Chondrocyte (in vitro differentiated cells): ENCODE measurements at regions not wholly inside any gene's neighbourhood (a gene's known extent, or its start where the extent isn't known, plus 50 kb on each side); places are given as distances from the start of the nearest gene placed in this dataset.

Source experiments
- DNase-seq: peaks from one replicate; pipeline ENCODE4 v3.0.0; 2021; ENCODE audit warnings: mixed read lengths, low spot score
- H3K27ac Mint-ChIP-seq: one replicate; pipeline ENCODE4 v1.8.0; 2021; ENCODE audit warnings: mild to moderate bottlenecking, moderate library complexity, mixed read lengths; ENCODE audit not compliant: unreplicated experiment
- H3K27me3 Mint-ChIP-seq: 2 replicates; pipeline ENCODE4 v1.8.0; 2021; ENCODE audit warnings: low read depth, mixed read lengths
- H3K36me3 Mint-ChIP-seq: 2 replicates; pipeline ENCODE4 v1.8.0; 2021; ENCODE audit warnings: low read depth, mixed read lengths
- H3K4me1 Mint-ChIP-seq: 2 replicates; pipeline ENCODE4 v1.8.0; 2021; ENCODE audit warnings: low read depth, mild to moderate bottlenecking, mixed read lengths
- H3K4me3 Mint-ChIP-seq: one replicate; pipeline ENCODE4 v1.8.0; 2021; ENCODE audit warnings: mild to moderate bottlenecking, moderate library complexity, mixed read lengths; ENCODE audit not compliant: unreplicated experiment
- H3K9me3 Mint-ChIP-seq: 2 replicates; pipeline ENCODE4 v1.8.0; 2021; ENCODE audit warnings: low read depth, mixed read lengths
- TF ChIP-seq, protein P1 (sequence below): fragments of 200-600 bp; sonication (generic); IDR thresholded peaks from 2 replicates; pipeline ENCODE4 v1.5.0; 2021; ENCODE audit warnings: antibody characterized with exemption, mild to moderate bottlenecking, moderate library complexity

DNA sequence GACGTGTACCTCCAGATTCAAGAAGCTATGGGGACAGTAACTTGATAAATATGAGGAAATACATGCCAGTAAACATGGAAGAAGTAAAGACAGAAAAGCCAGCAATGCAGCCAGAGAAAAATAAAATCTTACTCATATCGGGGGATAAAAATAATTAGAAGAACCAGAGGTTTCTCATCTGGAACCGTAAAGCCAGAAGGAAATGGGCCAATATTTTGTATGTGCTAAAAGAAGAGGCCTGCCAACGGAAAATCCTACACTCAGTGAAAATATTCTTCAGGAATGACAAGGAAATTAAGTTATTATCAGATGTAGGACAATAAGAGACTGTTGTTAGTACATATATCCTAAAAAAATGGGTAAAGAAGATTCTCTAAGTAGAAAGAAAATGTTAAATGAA lies 401.2 kb downstream of the CDC14C start:
- H3K4me3 Mint-ChIP-seq, result no peak overlapping the region
- H3K27ac Mint-ChIP-seq, result no peak overlapping the region
- DNase-seq, result no peak
- H3K4me1 Mint-ChIP-seq, result no peaks in the 10 kb centered on the region
- TF ChIP-seq, protein P1, sequence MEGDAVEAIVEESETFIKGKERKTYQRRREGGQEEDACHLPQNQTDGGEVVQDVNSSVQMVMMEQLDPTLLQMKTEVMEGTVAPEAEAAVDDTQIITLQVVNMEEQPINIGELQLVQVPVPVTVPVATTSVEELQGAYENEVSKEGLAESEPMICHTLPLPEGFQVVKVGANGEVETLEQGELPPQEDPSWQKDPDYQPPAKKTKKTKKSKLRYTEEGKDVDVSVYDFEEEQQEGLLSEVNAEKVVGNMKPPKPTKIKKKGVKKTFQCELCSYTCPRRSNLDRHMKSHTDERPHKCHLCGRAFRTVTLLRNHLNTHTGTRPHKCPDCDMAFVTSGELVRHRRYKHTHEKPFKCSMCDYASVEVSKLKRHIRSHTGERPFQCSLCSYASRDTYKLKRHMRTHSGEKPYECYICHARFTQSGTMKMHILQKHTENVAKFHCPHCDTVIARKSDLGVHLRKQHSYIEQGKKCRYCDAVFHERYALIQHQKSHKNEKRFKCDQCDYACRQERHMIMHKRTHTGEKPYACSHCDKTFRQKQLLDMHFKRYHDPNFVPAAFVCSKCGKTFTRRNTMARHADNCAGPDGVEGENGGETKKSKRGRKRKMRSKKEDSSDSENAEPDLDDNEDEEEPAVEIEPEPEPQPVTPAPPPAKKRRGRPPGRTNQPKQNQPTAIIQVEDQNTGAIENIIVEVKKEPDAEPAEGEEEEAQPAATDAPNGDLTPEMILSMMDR, result no peak
- no peaks in the 10 kb centered on the region for H3K9me3 Mint-ChIP-seq
- peaks cover 9% of the 10 kb centered on the region for H3K27me3 Mint-ChIP-seq
- no peaks in the 10 kb centered on the region for H3K36me3 Mint-ChIP-seq

DNA sequence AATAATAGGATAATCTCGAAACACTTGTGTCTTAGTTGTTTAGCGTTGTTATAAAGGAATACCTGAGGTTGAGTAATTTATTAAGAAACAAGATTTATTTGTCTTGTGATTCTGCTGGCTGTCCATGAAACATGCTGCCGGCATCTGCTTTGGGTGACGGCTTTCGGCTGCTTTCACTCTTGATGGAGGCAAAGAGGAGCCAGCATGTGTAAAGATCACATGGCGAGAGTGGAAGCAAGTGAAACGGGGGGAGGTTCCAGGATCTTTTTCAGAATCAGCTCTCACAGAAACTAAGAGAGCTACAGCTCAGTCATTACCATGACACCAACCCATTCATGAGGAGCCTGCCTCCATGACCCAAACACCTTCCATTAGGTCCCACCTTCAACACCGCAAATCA lies 402.8 kb downstream of the CDC14C start:
- no peaks in the 10 kb centered on the region for H3K4me1 Mint-ChIP-seq
- H3K27me3 Mint-ChIP-seq, result peaks cover 9% of the 10 kb centered on the region

DNA sequence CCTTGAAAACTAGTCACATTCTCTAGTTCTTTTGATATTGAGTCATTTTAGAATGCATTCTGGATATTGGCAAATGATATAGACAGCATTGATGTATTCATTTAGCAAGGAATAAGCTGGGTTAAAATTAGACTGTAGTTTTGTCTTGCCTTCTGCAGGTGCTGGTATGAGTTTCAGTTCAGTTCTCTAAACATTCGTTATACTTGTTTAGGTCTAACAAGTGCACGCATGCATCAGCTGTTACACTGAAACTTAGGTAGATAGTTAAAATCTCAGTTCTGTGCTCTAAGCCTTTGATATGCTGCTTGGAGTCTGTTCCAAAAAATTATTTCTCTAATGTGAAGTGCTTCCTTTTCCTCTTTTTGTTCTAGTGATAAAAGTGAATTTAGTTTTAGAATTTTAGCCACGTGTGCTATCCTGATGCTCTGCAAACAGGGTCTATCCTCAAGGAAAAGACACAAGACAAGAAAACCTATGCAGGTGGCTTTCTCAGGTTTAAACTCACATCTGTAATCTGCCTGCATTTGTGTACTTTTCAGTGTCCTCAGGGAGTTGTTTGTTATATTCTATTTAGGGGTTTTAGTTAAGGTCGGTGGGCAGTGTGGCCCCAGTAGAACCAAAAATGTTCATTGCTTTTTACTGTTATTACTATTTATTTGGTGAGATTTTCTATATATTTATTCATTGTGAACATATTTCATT lies 409.0 kb downstream of the CDC14C start:
- Mint-ChIP-seq H3K4me3 (no peak overlapping the region), H3K36me3 (no peaks in the 10 kb centered on the region), H3K4me1 (no peaks in the 10 kb centered on the region), H3K27ac (no peak overlapping the region), H3K27me3 (no peaks in the 10 kb centered on the region), H3K9me3 (no peaks in the 10 kb centered on the region)
- DNase-seq, result no peak
- TF ChIP-seq, protein P1, result no peak

More for the DNA sequence above, 402.8 kb downstream of the CDC14C start:
- no peaks in the 10 kb centered on the region for H3K36me3 Mint-ChIP-seq
- no peak overlapping the region for H3K4me3 Mint-ChIP-seq
- H3K27ac Mint-ChIP-seq, result no peak overlapping the region
- no peaks in the 10 kb centered on the region for H3K9me3 Mint-ChIP-seq
- DNase-seq, result peak; percentile 19
- TF ChIP-seq, protein P1, result no peak

DNA sequence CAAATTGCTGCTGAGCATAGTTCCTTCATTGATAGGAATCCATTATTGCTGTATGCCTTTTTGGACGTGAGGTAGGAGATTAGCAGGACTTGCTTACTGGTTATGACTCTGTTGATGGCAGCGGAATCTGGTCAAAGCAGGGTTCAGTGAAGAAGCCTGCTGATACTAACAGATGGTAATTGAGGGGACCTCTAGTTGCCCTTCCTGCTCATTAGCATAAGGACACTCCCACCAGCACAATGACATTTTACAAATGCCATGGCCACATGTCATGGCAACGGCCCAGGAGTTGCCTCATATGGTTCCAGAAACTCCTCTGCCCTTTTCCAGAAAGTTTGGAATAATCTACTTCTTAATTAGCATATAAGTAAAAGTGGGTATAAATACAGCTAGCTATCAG lies 417.5 kb downstream of the CDC14C start:
- no peaks in the 10 kb centered on the region for H3K36me3 Mint-ChIP-seq
- no peak overlapping the region for H3K27ac Mint-ChIP-seq
- TF ChIP-seq, protein P1, result no peak
- H3K27me3 Mint-ChIP-seq, result no peaks in the 10 kb centered on the region
- H3K4me3 Mint-ChIP-seq, result no peak overlapping the region
- DNase-seq, result no peak
- no peaks in the 10 kb centered on the region for H3K4me1 Mint-ChIP-seq
- no peaks in the 10 kb centered on the region for H3K9me3 Mint-ChIP-seq

DNA sequence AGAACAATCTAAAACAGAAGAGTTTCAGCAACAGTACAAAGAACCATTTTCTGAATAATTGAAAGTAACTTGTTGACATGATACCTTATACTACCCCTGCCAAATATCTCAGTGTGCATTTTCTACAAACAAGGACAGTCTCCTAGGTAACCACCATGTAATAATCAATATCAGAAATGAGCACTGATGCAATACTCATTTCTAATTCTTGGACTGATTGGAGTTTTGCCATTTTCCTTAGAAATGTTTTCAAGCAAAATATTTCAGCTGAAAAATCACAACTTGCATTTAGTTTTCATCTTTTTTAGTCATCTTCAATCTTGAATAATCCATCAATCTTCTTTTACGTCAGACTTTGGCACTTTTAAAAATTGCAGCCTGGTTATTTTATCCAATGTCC lies 420.2 kb downstream of the CDC14C start:
- TF ChIP-seq, protein P1, result no peak
- no peak overlapping the region for H3K27ac Mint-ChIP-seq
- no peak overlapping the region for H3K4me3 Mint-ChIP-seq
- H3K36me3 Mint-ChIP-seq, result no peaks in the 10 kb centered on the region
- H3K27me3 Mint-ChIP-seq, result no peaks in the 10 kb centered on the region
- H3K9me3 Mint-ChIP-seq, result no peaks in the 10 kb centered on the region
- H3K4me1 Mint-ChIP-seq, result no peaks in the 10 kb centered on the region
- DNase-seq, result no peak
